Adipocyte (in vitro differentiated cells): ENCODE measurements at regions not wholly inside any gene's neighbourhood (a gene's known extent, or its start where the extent isn't known, plus 50 kb on each side); places are given as distances from the start of the nearest gene placed in this dataset.
"Not testable (repeated sequence)": the region's sequence is repeated elsewhere in the genome, so short reads cannot be mapped to it uniquely, and the experiment has no call there.

Source experiments
- DNase-seq: peaks from one replicate; pipeline ENCODE4 v3.0.0-alpha.2; 2015; ENCODE audit warnings: low read depth
- H3K27me3 ChIP-seq: replicated peaks from 2 replicates; pipeline ENCODE4 v1.7.0; 2013; ENCODE audit warnings: mild to moderate bottlenecking, low read length, moderate library complexity; ENCODE audit not compliant: control insufficient read depth, insufficient read depth
- H3K36me3 ChIP-seq: 2 replicates; pipeline ENCODE4 v1.7.0; 2013; ENCODE audit warnings: low read length, mild to moderate bottlenecking, moderate library complexity; ENCODE audit not compliant: control insufficient read depth, insufficient read depth, severe bottlenecking
- H3K4me1 ChIP-seq: 2 replicates; pipeline ENCODE4 v1.7.0; 2013; ENCODE audit warnings: mild to moderate bottlenecking, low read length, moderate library complexity; ENCODE audit not compliant: control insufficient read depth, insufficient read depth
- H3K4me3 ChIP-seq: 2 replicates; pipeline ENCODE4 v1.7.0; 2013; ENCODE audit warnings: mild to moderate bottlenecking, low read length, moderate library complexity
- H3K9ac ChIP-seq: 2 replicates; pipeline ENCODE4 v1.7.0; 2013; ENCODE audit warnings: mild to moderate bottlenecking, low read length, moderate library complexity
- H3K9me3 ChIP-seq: 2 replicates; pipeline ENCODE4 v1.7.0; 2013; ENCODE audit warnings: mild to moderate bottlenecking, low read length, moderate library complexity; ENCODE audit not compliant: control insufficient read depth

DNA sequence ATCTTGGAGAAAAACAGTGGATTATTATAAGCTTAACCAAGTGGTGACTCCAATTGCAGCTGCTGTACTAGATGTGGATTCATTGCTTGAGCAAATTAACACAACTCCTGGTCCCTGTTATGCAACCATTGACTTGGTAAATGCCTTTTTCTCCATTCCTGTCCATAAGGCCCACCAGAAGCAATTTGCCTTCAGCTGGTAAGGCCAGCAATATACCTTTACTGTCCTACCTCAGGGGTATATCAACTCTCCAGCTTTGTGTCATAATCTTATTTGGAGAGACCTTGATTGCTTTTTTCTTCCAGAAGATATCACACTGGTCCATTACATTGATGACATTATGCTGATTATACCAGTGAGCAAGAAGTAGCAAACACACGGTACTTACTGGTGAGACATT, 560.8 kb downstream of the PTPRU start:
- H3K9me3 ChIP-seq = peaks cover 17% of the 10 kb centered on the region
- not testable (repeated sequence) for DNase-seq, H3K27me3 ChIP-seq, H3K36me3 ChIP-seq, H3K9ac ChIP-seq, H3K4me3 ChIP-seq, H3K4me1 ChIP-seq

DNA sequence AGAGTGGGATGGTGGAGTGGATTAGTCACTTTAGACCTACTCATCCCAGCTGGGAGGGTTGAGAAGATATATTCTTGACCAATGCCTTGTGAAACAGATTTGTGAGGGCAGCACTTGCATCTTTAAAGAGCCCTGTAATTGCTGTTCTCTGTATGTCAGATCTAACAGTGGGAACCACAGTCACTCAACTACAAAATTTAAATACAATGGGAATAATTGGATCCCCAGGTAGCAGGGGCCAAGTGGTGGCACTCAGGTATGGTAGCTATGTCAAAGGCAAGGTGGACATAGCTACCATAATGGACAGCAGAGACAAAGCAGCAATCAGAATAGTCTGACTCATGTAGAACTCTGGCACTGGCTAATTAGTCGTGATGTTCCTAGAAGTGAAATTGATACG, 559.6 kb downstream of the PTPRU start:
- not testable (repeated sequence) for H3K27me3 ChIP-seq, H3K9ac ChIP-seq, H3K36me3 ChIP-seq, DNase-seq, H3K4me3 ChIP-seq, H3K4me1 ChIP-seq
- H3K9me3 ChIP-seq = peaks cover 17% of the 10 kb centered on the region

DNA sequence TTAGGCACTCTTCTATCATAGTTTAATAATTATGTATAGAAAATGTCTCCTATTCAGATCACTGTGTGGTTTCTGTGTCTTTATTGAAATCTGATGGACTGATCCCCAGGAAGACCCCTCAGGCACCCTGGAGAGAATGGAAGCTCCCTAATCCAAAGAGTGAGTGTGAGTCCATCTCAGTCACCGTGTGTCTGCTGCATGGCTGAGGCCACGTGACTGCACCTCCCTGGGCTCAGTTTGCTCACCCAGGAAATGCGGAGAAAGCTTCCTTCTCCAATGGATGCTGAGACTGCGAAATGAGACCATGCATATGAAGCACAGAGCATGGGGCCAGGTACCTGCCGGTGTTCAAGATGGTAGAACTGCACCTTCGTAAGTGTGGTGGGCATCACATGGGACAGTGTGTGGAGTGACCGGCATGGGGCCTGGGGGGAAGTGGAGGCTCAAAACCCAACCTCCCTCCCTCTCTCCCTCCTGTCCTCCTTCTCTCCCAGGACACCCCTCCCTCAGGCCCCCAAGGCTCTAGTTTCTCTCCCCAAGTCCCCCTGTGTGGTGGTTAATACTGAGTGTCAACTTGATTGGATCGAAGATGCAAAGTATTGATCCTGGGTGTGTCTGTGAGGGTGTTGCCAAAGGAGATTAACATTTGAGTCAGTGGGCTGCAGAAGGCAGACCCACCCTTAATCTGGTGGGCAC, 557.5 kb downstream of the PTPRU start:
- Histone ChIP-seq H3K9ac (no peak overlapping the region), H3K9me3 (peaks cover 17% of the 10 kb centered on the region), H3K4me3 (no peak overlapping the region), H3K4me1 (no peaks in the 10 kb centered on the region), H3K27me3 (peaks cover 17% of the 10 kb centered on the region), H3K36me3 (no peaks in the 10 kb centered on the region)
- DNase-seq = no peak

DNA sequence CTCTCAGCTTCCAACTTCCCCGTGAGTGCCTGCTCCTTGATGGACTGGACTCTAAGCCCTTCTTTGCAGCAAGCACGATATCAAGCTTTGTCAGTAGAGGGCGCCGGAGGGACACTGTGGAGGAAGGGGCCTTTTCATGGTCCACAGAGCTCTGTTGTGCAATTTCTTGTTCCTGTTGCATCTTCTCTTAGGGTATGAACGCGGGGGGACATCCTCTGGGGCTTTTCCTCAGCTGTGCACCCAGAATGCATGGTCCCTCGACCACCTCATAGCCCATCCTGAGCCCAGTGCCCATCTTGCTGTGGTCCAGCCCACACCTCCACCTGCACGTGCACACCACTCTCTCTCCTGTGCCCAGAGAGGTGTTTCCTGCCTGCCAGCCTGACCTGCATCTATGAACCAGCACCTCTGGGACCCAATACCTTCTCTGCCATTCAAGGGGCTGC, 556.8 kb downstream of the PTPRU start:
- Histone ChIP-seq H3K4me3 (no peak overlapping the region), H3K27me3 (peaks cover 17% of the 10 kb centered on the region), H3K36me3 (no peaks in the 10 kb centered on the region), H3K4me1 (no peaks in the 10 kb centered on the region), H3K9ac (no peak overlapping the region), H3K9me3 (peaks cover 17% of the 10 kb centered on the region)
- DNase-seq = peak; percentile 92

DNA sequence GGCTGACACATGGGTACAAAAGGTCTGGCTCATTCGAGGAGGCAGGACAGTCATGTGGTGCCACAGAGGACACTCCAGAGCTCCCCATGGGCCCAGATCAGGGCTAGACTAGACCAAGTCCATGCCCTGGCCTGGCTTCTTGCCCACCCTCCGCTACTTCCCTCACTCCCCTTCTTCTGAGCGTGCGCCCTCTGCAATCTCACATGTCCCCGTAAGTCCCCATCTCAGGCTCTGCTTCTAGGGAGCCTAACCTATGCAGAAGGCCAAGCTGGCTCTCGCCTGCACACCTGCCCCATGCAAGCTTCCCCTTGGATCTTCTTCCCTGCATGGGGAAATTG, 553.6 kb downstream of the PTPRU start:
- Histone ChIP-seq H3K27me3 (peaks cover 21% of the 10 kb centered on the region), H3K9ac (no peak overlapping the region), H3K4me1 (no peaks in the 10 kb centered on the region), H3K9me3 (peaks cover 2% of the 10 kb centered on the region), H3K36me3 (no peaks in the 10 kb centered on the region), H3K4me3 (no peak overlapping the region)
- DNase-seq = no peak

DNA sequence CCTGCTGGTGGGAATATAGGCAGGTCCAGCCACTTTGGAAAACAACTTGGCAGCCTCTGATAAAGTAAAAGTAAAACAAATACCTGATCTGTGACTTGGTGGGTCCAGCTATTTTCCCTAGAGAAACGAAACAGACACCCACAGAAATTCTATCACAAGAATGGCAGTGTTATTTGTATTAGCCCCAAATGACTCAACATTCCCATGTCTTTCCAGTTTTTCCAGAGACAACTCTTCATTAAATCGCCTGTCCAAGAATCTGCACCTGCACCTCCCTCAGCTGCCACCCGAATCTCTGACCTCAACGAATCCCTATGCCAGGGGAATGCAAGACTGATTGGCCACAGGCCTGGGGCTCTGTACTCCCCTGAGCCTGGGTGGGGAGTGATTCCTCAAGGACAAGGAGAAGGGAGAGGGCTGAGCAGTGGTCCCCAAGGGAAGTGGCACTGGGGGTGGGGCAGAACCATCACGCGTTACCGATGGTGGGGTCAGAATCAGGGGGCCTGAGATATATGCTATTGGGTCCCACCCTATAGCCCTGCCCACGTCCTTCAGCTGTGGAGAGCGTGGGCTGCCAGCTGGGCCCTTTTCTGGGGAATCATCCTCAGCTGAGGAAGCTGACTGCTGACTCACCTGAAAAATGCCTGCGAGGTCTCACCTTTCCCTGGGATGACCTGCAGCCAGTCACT, 553.0 kb downstream of the PTPRU start:
- no peaks in the 10 kb centered on the region for H3K36me3 ChIP-seq
- H3K9me3 ChIP-seq = no peaks in the 10 kb centered on the region
- DNase-seq = no peak
- H3K4me1 ChIP-seq = no peaks in the 10 kb centered on the region
- no peak overlapping the region for H3K9ac ChIP-seq
- H3K4me3 ChIP-seq = no peak overlapping the region
- H3K27me3 ChIP-seq = peaks cover 26% of the 10 kb centered on the region

DNA sequence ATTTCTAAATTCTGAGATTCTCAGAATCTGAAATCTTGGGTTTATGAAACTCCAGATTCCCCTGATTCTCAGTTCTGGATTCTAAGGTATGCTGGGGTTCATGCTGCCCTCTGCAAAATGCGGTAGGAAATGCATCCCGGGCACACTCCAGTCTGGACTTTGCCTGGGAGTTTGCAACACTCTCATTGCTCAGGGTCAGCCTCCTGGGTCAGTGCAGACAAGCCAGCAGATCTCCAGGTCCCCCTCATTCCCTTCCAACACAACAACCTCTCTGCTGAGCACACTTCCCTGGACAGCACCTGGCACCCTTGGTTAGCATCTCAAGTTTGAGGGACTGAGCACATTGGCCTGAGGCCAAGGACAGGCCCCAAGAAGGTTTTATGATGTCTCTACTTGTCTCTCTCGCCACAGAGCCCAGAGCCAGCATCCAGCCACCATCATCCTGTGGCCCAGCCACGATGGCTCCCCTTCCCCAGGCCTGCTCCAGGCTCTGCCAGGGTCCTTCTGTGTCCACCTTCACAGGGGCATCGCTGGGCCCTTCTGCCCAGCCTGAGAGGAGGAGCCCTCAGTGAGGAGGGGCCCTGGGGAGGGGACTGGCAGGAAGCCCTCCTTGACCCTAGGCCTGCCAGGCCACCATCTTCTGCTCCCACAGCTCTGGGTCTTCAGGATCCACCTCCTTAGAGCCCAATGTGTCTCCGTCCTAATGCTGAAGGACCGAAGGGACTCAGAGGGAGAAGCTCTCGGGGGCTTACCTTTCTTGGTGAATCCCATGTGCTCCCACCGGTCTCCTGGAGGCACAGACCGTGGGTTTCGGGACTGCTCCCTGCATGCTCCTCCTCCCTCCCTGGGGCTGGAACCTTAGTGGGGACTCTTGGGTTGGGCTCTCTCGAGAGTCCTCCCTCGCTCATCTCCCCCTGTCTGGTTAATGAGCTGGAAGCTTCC, 550.7 kb downstream of the PTPRU start:
- no peak for DNase-seq
- no peaks in the 10 kb centered on the region for H3K36me3 ChIP-seq
- no peak overlapping the region for H3K9ac ChIP-seq
- H3K27me3 ChIP-seq = peaks cover 45% of the 10 kb centered on the region
- no peak overlapping the region for H3K4me3 ChIP-seq
- no peaks in the 10 kb centered on the region for H3K9me3 ChIP-seq
- H3K4me1 ChIP-seq = no peaks in the 10 kb centered on the region

DNA sequence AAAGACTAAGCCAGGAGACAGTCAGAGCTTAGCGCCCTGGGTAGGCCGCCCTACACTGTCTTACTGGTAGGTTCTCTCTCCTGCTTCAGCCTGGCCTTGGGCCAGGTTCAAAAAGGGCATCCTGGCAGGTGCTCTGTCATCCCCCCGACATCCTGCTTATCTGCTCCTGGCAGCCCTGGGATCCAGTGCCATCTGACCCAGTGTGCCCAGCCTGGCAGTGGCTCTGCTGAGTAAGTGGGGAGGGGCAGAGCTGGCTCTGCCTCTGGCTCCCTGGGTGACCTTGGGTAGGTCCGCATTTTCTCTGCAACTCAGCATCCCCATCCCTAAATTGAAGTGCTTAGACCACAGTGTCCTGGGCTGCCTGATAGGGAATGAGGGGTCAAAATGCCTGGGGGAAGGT, 549.9 kb downstream of the PTPRU start:
- H3K36me3 ChIP-seq = no peaks in the 10 kb centered on the region
- no peaks in the 10 kb centered on the region for H3K4me1 ChIP-seq
- H3K9ac ChIP-seq = no peak overlapping the region
- no peak for DNase-seq
- no peak overlapping the region for H3K4me3 ChIP-seq
- no peaks in the 10 kb centered on the region for H3K9me3 ChIP-seq
- H3K27me3 ChIP-seq = peaks cover 50% of the 10 kb centered on the region

DNA sequence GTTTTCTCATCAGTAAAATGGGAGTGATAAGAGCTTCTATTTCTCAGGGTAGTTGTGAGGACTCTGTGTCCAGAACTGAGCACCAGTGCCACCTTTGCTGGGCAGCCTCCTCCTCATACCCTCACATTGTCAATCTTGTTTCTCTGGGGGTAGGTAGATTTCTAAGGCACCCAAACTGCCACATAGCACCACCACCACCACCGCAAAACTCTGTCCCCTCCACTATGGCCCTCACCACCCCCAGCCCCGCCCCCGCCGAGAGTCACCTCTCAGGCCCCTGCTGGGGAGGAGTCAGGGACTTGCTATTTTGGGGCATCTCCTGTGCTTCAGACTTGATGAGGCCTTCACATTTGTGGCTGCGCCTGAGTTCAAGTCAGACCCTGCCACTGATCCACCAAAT, 549.2 kb downstream of the PTPRU start:
- Histone ChIP-seq H3K9ac (no peak overlapping the region), H3K9me3 (no peaks in the 10 kb centered on the region), H3K4me3 (no peak overlapping the region), H3K27me3 (peaks cover 46% of the 10 kb centered on the region), H3K36me3 (no peaks in the 10 kb centered on the region), H3K4me1 (no peaks in the 10 kb centered on the region)
- DNase-seq = no peak

DNA sequence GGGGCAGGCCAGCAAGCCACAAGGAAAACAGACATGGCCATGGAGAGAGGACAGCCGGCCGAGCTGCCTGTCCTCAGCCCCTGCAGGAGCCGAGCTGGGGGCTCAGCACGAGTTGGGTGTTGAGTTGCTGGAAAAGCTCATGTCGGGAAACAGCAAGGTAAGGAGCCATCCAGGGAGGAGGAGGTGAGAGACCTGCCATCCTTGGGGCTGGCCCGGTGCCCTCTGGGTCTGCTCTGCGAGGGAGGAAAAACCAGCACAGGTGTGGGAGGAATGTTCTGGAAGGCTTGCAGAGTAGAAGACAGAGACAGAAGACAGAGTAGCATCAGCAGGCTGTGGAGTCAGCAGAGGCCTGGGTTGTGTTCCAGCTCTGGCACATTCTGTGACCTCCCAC, 548.8 kb downstream of the PTPRU start:
- no peak overlapping the region for H3K9ac ChIP-seq
- peaks cover 46% of the 10 kb centered on the region for H3K27me3 ChIP-seq
- H3K9me3 ChIP-seq = no peaks in the 10 kb centered on the region
- DNase-seq = no peak
- H3K4me1 ChIP-seq = no peaks in the 10 kb centered on the region
- no peaks in the 10 kb centered on the region for H3K36me3 ChIP-seq
- no peak overlapping the region for H3K4me3 ChIP-seq
